ENCODE measurements at regions not wholly inside any gene's neighbourhood (a gene's known extent, or its start where the extent isn't known, plus 50 kb on each side); places are given as distances from the start of the nearest gene placed in this dataset.

GRCh38 chr3:116552246-116552645 lies 107.0 kb upstream of the LSAMP start:
- Histone ChIP-seq H3K4ac (replicated peaks; ENCODE audit: insufficient read length, low read depth, low read length) (no peak overlapping the region), H4K91ac (replicated peaks; ENCODE audit: insufficient read length, low read length) (no peak overlapping the region), H3K27ac (ENCODE audit: low read depth, low read length) (no peak overlapping the region), H2BK12ac (ENCODE audit: low read depth, low read length) (no peak overlapping the region), H4K20me1 (replicated peaks in 1 of 2; ENCODE audit: control insufficient read depth in 1 of 2, insufficient read depth in 2 of 2, low read length in 2 of 2) (no peaks in the 10 kb centered on the region), H3K4me1 (replicated peaks in 1 of 4; ENCODE audit: control insufficient read depth in 3 of 4, insufficient read depth in 4 of 4, low read length in 3 of 4) (no peaks in the 10 kb centered on the region), H2BK120ac (replicated peaks; ENCODE audit: low read depth, low read length) (no peak overlapping the region), H3K23me2 (ENCODE audit: low read depth, low read length) (no peaks in the 10 kb centered on the region), H3K9ac (replicated peaks in 1 of 4; ENCODE audit: extremely low read depth in 1 of 4, low read depth in 3 of 4, low read length in 3 of 4) (no peak overlapping the region), H2AFZ (ENCODE audit: low read length) (no peak overlapping the region), H3K4me3 (ENCODE audit: extremely low read depth in 1 of 4, insufficient read depth in 2 of 4, low read depth in 3 of 4, low read length in 4 of 4) (no peak overlapping the region), H4K5ac (ENCODE audit: insufficient read length, low read depth, low read length) (no peak overlapping the region), H3K79me2 (ENCODE audit: control insufficient read depth in 1 of 2, insufficient read depth in 2 of 2, low read length in 2 of 2) (no peaks in the 10 kb centered on the region), H3K23ac (ENCODE audit: insufficient read length) (no peak overlapping the region), H2BK15ac (ENCODE audit: low read length) (no peak overlapping the region), H4K8ac (ENCODE audit: extremely low read depth, insufficient read depth, low read length) (no peak overlapping the region), H3K4me2 (ENCODE audit: insufficient read depth in 1 of 2, low read depth in 2 of 2, low read length in 2 of 2) (no peak overlapping the region), H2BK20ac (ENCODE audit: low read length) (no peak overlapping the region), H2BK5ac (ENCODE audit: low read depth, low read length) (no peak overlapping the region), H3K36me3 (ENCODE audit: control insufficient read depth in 2 of 4, insufficient read depth in 4 of 4, low read length in 3 of 4) (no peaks in the 10 kb centered on the region), H3K27me3 (replicated peaks in 1 of 4; ENCODE audit: control insufficient read depth in 3 of 4, extremely low read depth in 1 of 4, insufficient read depth in 3 of 4, low read length in 3 of 4) (no peaks in the 10 kb centered on the region), H3K18ac (ENCODE audit: extremely low read depth, low read length) (no peak overlapping the region), H3K79me1 (ENCODE audit: low read depth, low read length) (no peaks in the 10 kb centered on the region), H3K56ac (replicated peaks; ENCODE audit: insufficient read length, low read depth, low read length) (no peak overlapping the region), H3K14ac (ENCODE audit: insufficient read length) (no peak overlapping the region), H3K9me3 (ENCODE audit: insufficient read depth in 2 of 2, low read depth in 1 of 2, low read length in 1 of 2) (no peaks in the 10 kb centered on the region), H2AK5ac (ENCODE audit: low read depth, low read length) (no peak overlapping the region)
- DNase-seq (ENCODE audit: low read depth in 1 of 2, low spot score in 2 of 2) (no peak), FAIRE-seq (no peak)
- 64% methylated on average over 1 of the region's 1 CpG; no CpG with 5 or more reads in 1 of the 2 experiments for WGBS, 2 experiments (ENCODE audit: extremely low coverage in 1 of 2, insufficient coverage in 1 of 2, insufficient read length in 1 of 2, insufficient replicate concordance in 2 of 2, low coverage in 1 of 2, low lambda C conversion rate in 2 of 2, missing lambda C conversion rate in 1 of 2)
- ChIA-PET CTCF (ENCODE audit: partially characterized antibody) (interaction anchor here (0.6 to 1.9 kb wide), 2 partner anchors 24 to 296 kb away, joined by 4 read pairs; no protein-coding TSS in a partner anchor), POLR2A (ENCODE audit: partially characterized antibody) (no interaction called here)
- no peak for TF ChIP-seq NRF1 (IDR thresholded peaks at IDR 0.05; ENCODE audit: low read depth, low read length)
- no peak for TF ChIP-seq SAP30 (IDR thresholded peaks at IDR 0.05; ENCODE audit: insufficient read depth, insufficient replicate concordance, low read length)
- no peak for TF ChIP-seq EGR1 (IDR thresholded peaks at IDR 0.05; ENCODE audit: borderline replicate concordance, low read depth, low read length)
- no peak for TF ChIP-seq KDM1A (IDR thresholded peaks at IDR 0.05; ENCODE audit: borderline replicate concordance, low read length)
- no peak for TF ChIP-seq USF2 (IDR thresholded peaks at IDR 0.05; ENCODE audit: low read length)
- no peak for TF ChIP-seq HDAC6 (IDR thresholded peaks at IDR 0.05; ENCODE audit: low read depth, low read length)
- TF ChIP-seq RFX5 (IDR thresholded peaks at IDR 0.05; ENCODE audit: borderline replicate concordance, low read depth, low read length) = no peak
- TF ChIP-seq SIX5 (IDR thresholded peaks at IDR 0.05; ENCODE audit: low read depth, low read length) = no peak
- TF ChIP-seq MAFK (IDR thresholded peaks at IDR 0.05; ENCODE audit: low read depth, low read length) = no peak
- no peak for TF ChIP-seq FOSL1 (IDR thresholded peaks at IDR 0.05; ENCODE audit: insufficient read depth, low read depth, low read length)
- TF ChIP-seq SIN3A (conservative IDR thresholded peaks at IDR 0.05 in 1 of 2, IDR thresholded peaks at IDR 0.05 in 1 of 2; ENCODE audit: low read depth in 1 of 2, low read length in 2 of 2) = no peak
- TF ChIP-seq SP1 (IDR thresholded peaks at IDR 0.05; ENCODE audit: low read depth, low read length) = no peak
- no peak for TF ChIP-seq ASH2L (IDR thresholded peaks at IDR 0.05; ENCODE audit: low read length)
- TF ChIP-seq JUN (IDR thresholded peaks at IDR 0.05; ENCODE audit: low read depth, low read length) = no peak

All from H1 (cell line).